Mesenchymal stem cell (in vitro differentiated cells and primary cell): ENCODE measurements at regions not wholly inside any gene's neighbourhood (a gene's known extent, or its start where the extent isn't known, plus 50 kb on each side); places are given as distances from the start of the nearest gene placed in this dataset.
"Not testable (repeated sequence)": the region's sequence is repeated elsewhere in the genome, so short reads cannot be mapped to it uniquely, and the experiment has no call there.

ENCODE experiments used
- DNase-seq: peaks from one replicate; pipeline ENCODE4 v3.0.0-alpha.2; 2013
- H2AFZ ChIP-seq: one replicate; pipeline ENCODE4 v1.6.1; 2013; ENCODE audit warnings: low read depth, mild to moderate bottlenecking, control low read depth, inconsistent platforms, low read length, moderate library complexity
- H2AK5ac ChIP-seq: 2 replicates; pipeline ENCODE4 v1.6.1; 2013; ENCODE audit warnings: low read length, moderate library complexity, mild to moderate bottlenecking, inconsistent platforms; ENCODE audit not compliant: severe bottlenecking
- H2BK120ac ChIP-seq: one replicate; pipeline ENCODE4 v1.6.1; 2013; ENCODE audit warnings: low read depth, mild to moderate bottlenecking, inconsistent platforms, low read length, moderate library complexity
- H2BK12ac ChIP-seq, 2 experiments: one replicate each; pipeline ENCODE4 v1.6.1; 2013; ENCODE audit warnings: inconsistent platforms in 2 of 2, low read length in 2 of 2, mild to moderate bottlenecking in 2 of 2, moderate library complexity in 2 of 2, control low read depth in 1 of 2
- H2BK15ac ChIP-seq: one replicate; pipeline ENCODE4 v1.6.1; 2013; ENCODE audit warnings: mild to moderate bottlenecking, low read depth, inconsistent platforms; ENCODE audit not compliant: poor library complexity, severe bottlenecking
- H2BK5ac ChIP-seq: 2 replicates; pipeline ENCODE4 v1.6.1; 2013; ENCODE audit warnings: low read depth, mild to moderate bottlenecking, low read length, control low read depth, inconsistent platforms; ENCODE audit not compliant: poor library complexity, severe bottlenecking
- H3K14ac ChIP-seq, 2 experiments: one replicate each; pipeline ENCODE4 v1.6.1; 2013; ENCODE audit warnings: inconsistent platforms in 2 of 2, low read length in 2 of 2, control low read depth in 1 of 2, mild to moderate bottlenecking in 1 of 2, moderate library complexity in 1 of 2
- H3K18ac ChIP-seq, 2 experiments: one replicate each; pipeline ENCODE4 v1.6.1; 2013; ENCODE audit warnings: inconsistent platforms in 2 of 2, low read length in 2 of 2, control low read depth in 1 of 2, low read depth in 1 of 2, mild to moderate bottlenecking in 1 of 2
- H3K23ac ChIP-seq, 2 experiments: one replicate each; pipeline ENCODE4 v1.6.1; 2013; ENCODE audit warnings: inconsistent platforms in 2 of 2, low read length in 2 of 2, mild to moderate bottlenecking in 2 of 2, moderate library complexity in 2 of 2, control low read depth in 1 of 2
- H3K27ac ChIP-seq: 2 replicates; pipeline ENCODE4 v1.5.1; 2013; ENCODE audit warnings: mild to moderate bottlenecking, moderate library complexity, low read length, control low read depth, inconsistent platforms; ENCODE audit not compliant: poor library complexity, severe bottlenecking
- H3K27me3 ChIP-seq, 2 experiments: 2 replicates each; pipeline versions ENCODE4 v1.6.1 to v1.7.0; 2013; ENCODE audit warnings: low read length in 2 of 2, mild to moderate bottlenecking in 2 of 2, moderate library complexity in 2 of 2, control low read depth in 1 of 2, inconsistent platforms in 1 of 2; ENCODE audit not compliant: control insufficient read depth in 1 of 2, insufficient read depth in 1 of 2
- H3K36me3 ChIP-seq, 2 experiments: 2 replicates each; pipeline versions ENCODE4 v1.6.1 to v1.7.0; 2013; ENCODE audit warnings: low read length in 2 of 2, control low read depth in 1 of 2, inconsistent platforms in 1 of 2, low read depth in 1 of 2, mild to moderate bottlenecking in 1 of 2; ENCODE audit not compliant: insufficient read depth in 2 of 2, control insufficient read depth in 1 of 2
- H3K4ac ChIP-seq, 2 experiments: one replicate each; pipeline ENCODE4 v1.6.1; 2013; ENCODE audit warnings: inconsistent platforms in 2 of 2, low read length in 2 of 2, mild to moderate bottlenecking in 2 of 2, moderate library complexity in 2 of 2, control low read depth in 1 of 2, low read depth in 1 of 2
- H3K4me1 ChIP-seq: 2 replicates; pipeline ENCODE4 v1.6.1; 2013; ENCODE audit warnings: low read depth, low read length, control low read depth; ENCODE audit not compliant: control insufficient read depth, insufficient read depth
- H3K4me2 ChIP-seq: 2 replicates; pipeline ENCODE4 v1.6.1; 2013; ENCODE audit warnings: low read length, mild to moderate bottlenecking, inconsistent platforms; ENCODE audit not compliant: poor library complexity, severe bottlenecking
- H3K4me3 ChIP-seq, 2 experiments: 2 replicates each; pipeline versions ENCODE4 v1.5.1 to v1.7.0; 2013; ENCODE audit warnings: low read length in 2 of 2, mild to moderate bottlenecking in 2 of 2, control low read depth in 1 of 2, low read depth in 1 of 2; ENCODE audit not compliant: insufficient read depth in 1 of 2
- H3K79me1 ChIP-seq: replicated peaks from 2 replicates; pipeline ENCODE4 v1.6.1; 2013; ENCODE audit warnings: mild to moderate bottlenecking, control low read depth, low read length, inconsistent platforms; ENCODE audit not compliant: poor library complexity, severe bottlenecking
- H3K9ac ChIP-seq: 2 replicates; pipeline ENCODE4 v1.7.0; 2013; ENCODE audit warnings: mild to moderate bottlenecking, low read length, moderate library complexity
- H3K9me3 ChIP-seq: 2 replicates; pipeline ENCODE4 v1.7.0; 2013; ENCODE audit warnings: mild to moderate bottlenecking, low read length; ENCODE audit not compliant: control insufficient read depth
- H4K8ac ChIP-seq: one replicate; pipeline ENCODE4 v1.6.1; 2013; ENCODE audit warnings: inconsistent platforms, mild to moderate bottlenecking, low read length, moderate library complexity
- H4K91ac ChIP-seq: one replicate; pipeline ENCODE4 v1.6.1; 2013; ENCODE audit warnings: mild to moderate bottlenecking, low read length, inconsistent platforms
- WGBS: methylation state at CpG from one replicate; pipeline ENCODE4 v1.1.7; 2013; ENCODE audit warnings: mixed read lengths; 5-methylcytosine and 5-hydroxymethylcytosine counted together

GRCh38 chr5:18285257-18285656 is 651.0 kb downstream of the TAF11L14 start:
- H3K4me2 ChIP-seq = no peak overlapping the region
- no peaks in the 10 kb centered on the region for H3K27me3 ChIP-seq
- no peak overlapping the region for H2BK5ac ChIP-seq
- H3K9me3 ChIP-seq = no peaks in the 10 kb centered on the region
- no peak overlapping the region for H3K27ac ChIP-seq
- H3K23ac ChIP-seq = no peak overlapping the region
- H2AFZ ChIP-seq = no peak overlapping the region
- no peak overlapping the region for H3K4me3 ChIP-seq
- no peak overlapping the region for H4K91ac ChIP-seq
- no peak overlapping the region for H3K14ac ChIP-seq
- H2BK120ac ChIP-seq = no peak overlapping the region
- H3K4ac ChIP-seq = no peak overlapping the region
- H3K18ac ChIP-seq = no peak overlapping the region
- no peak for DNase-seq
- H2BK12ac ChIP-seq = no peak overlapping the region
- H2AK5ac ChIP-seq = no peak overlapping the region
- H4K8ac ChIP-seq = no peak overlapping the region
- no peaks in the 10 kb centered on the region for H3K4me1 ChIP-seq
- no peaks in the 10 kb centered on the region for H3K79me1 ChIP-seq
- no peak overlapping the region for H2BK15ac ChIP-seq
- H3K36me3 ChIP-seq = no peaks in the 10 kb centered on the region
- H3K9ac ChIP-seq = no peak overlapping the region

GRCh38 chr5:18292146-18292545 is 657.9 kb downstream of the TAF11L14 start:
- Histone ChIP-seq H2BK5ac (no peak overlapping the region), H4K8ac (no peak overlapping the region), H3K23ac (no peak overlapping the region), H3K4me2 (no peak overlapping the region), H3K9ac (no peak overlapping the region), H2AK5ac (no peak overlapping the region), H2BK120ac (no peak overlapping the region), H3K27ac (no peak overlapping the region), H2BK15ac (no peak overlapping the region), H3K79me1 (no peaks in the 10 kb centered on the region), H2BK12ac (no peak overlapping the region), H3K14ac (no peak overlapping the region), H3K9me3 (no peaks in the 10 kb centered on the region), H3K18ac (no peak overlapping the region), H3K36me3 (no peaks in the 10 kb centered on the region), H3K4me3 (no peak overlapping the region), H3K27me3 (no peaks in the 10 kb centered on the region), H3K4ac (no peak overlapping the region), H4K91ac (no peak overlapping the region), H2AFZ (no peak overlapping the region), H3K4me1 (no peaks in the 10 kb centered on the region)
- 86% methylated on average over 3 of the region's 3 CpGs for WGBS
- DNase-seq = no peak

GRCh38 chr5:18295696-18296095 is 661.4 kb downstream of the TAF11L14 start:
- H3K4me2 ChIP-seq, H2AK5ac ChIP-seq, H3K27me3 ChIP-seq, H3K36me3 ChIP-seq, H3K4me3 ChIP-seq, H3K27ac ChIP-seq, H3K4me1 ChIP-seq, H3K4ac ChIP-seq, H3K79me1 ChIP-seq, H2AFZ ChIP-seq, H3K9me3 ChIP-seq, H4K91ac ChIP-seq, H4K8ac ChIP-seq, H3K9ac ChIP-seq, H3K14ac ChIP-seq, H2BK120ac ChIP-seq, H2BK15ac ChIP-seq, H3K18ac ChIP-seq, H3K23ac ChIP-seq, H2BK5ac ChIP-seq, DNase-seq, H2BK12ac ChIP-seq: not testable (repeated sequence)
- WGBS = no CpG with 5 or more reads among the region's 3 CpGs

GRCh38 chr5:18299166-18299565 is 664.9 kb downstream of the TAF11L14 start:
- Histone ChIP-seq H4K8ac (no peak overlapping the region), H3K4me1 (no peaks in the 10 kb centered on the region), H3K9ac (no peak overlapping the region), H3K4ac (no peak overlapping the region), H3K23ac (no peak overlapping the region), H2BK15ac (no peak overlapping the region), H2AK5ac (no peak overlapping the region), H3K18ac (no peak overlapping the region), H4K91ac (no peak overlapping the region), H3K79me1 (no peaks in the 10 kb centered on the region), H3K4me2 (no peak overlapping the region), H2BK5ac (no peak overlapping the region), H3K27ac (no peak overlapping the region), H3K14ac (no peak overlapping the region), H3K4me3 (no peak overlapping the region), H3K27me3 (no peaks in the 10 kb centered on the region), H3K36me3 (no peaks in the 10 kb centered on the region), H2AFZ (no peak overlapping the region), H3K9me3 (no peaks in the 10 kb centered on the region), H2BK120ac (no peak overlapping the region), H2BK12ac (no peak overlapping the region)
- no peak for DNase-seq
